A549 (cell line): ENCODE measurements at regions not wholly inside any gene's neighbourhood (a gene's known extent, or its start where the extent isn't known, plus 50 kb on each side); places are given as distances from the start of the nearest gene placed in this dataset.

Source experiments
- CTCF ChIP-seq: fragments of >200 bp; sonication (Bioruptor Twin); formaldehyde crosslinking; IDR thresholded peaks from 3 replicates; pipeline ENCODE4 v1.5.1; 2016
- EP300 ChIP-seq, 2 experiments: fragments of >200 bp; sonication (Bioruptor Twin); formaldehyde crosslinking; IDR thresholded peaks; 2 replicates in 1 of 2; 3 replicates in 1 of 2; pipeline ENCODE4 v1.6.1; 2016 to 2017
- MAX ChIP-seq: IDR thresholded peaks from 2 replicates; pipeline ENCODE4 v1.6.1; 2012
- MAZ ChIP-seq: fragments of 150-350 bp; IDR thresholded peaks from 2 replicates; pipeline ENCODE4 v1.6.1; 2014; ENCODE audit warnings: antibody characterized with exemption, low read depth, low read length, borderline replicate concordance
- PBX3 ChIP-seq: IDR thresholded peaks from 2 replicates; pipeline ENCODE4 v1.6.1; 2012
- POLR2A ChIP-seq: IDR thresholded peaks from 2 replicates; pipeline ENCODE4 v1.6.1; 2012; ENCODE audit warnings: mild to moderate bottlenecking, low read length
- USF2 ChIP-seq: fragments of 450-650 bp; IDR thresholded peaks from 2 replicates; pipeline ENCODE4 v1.6.1; 2014; ENCODE audit warnings: antibody characterized with exemption

- no peak for TF ChIP-seq PBX3
- TF ChIP-seq POLR2A, result no peak
- no peak for TF ChIP-seq CTCF
- no peak for TF ChIP-seq MAX
- TF ChIP-seq EP300 (IDR thresholded peaks at IDR 0.05), result no peak
- no peak for TF ChIP-seq MAZ
- TF ChIP-seq USF2, result no peak
Observed at GRCh38 chr1:47562799-47563198, 125.0 kb downstream of the FOXD2 start.
